IMR-90 (cell line): ENCODE measurements at regions not wholly inside any gene's neighbourhood (a gene's known extent, or its start where the extent isn't known, plus 50 kb on each side); places are given as distances from the start of the nearest gene placed in this dataset.

Experiments
- ATAC-seq: fragments of 200-7000 bp; cut with Tn5 transposase; 2 replicates; pipeline ENCODE4 v1.9.1; 2020; ENCODE audit warnings: low read depth, mild to moderate bottlenecking, moderate library complexity
- BruUV-seq: library from RNA; stranded (reverse); fragments of 400-500 nt; replicated peaks from 2 replicates; lab custom pipeline; 2021; lab: Mats Ljungman, UMichigan
- CTCF ChIA-PET: fragments of 300-600 bp; formaldehyde crosslinking; extraction: SDS; loops from one replicate; lab custom pipeline; 2021; ENCODE audit warnings: antibody characterized with exemption; lab: Yijun Ruan, JAX
- POLR2A ChIA-PET: fragments of 300-600 bp; sonication (Branson Sonifier 250); formaldehyde crosslinking; loops from one replicate; lab custom pipeline; 2022; ENCODE audit warnings: antibody characterized with exemption; ENCODE audit not compliant: unreplicated experiment; lab: Charles Lee
- DNase-seq: peaks from one replicate; pipeline ENCODE4 v3.0.0; 2013
- H2AFZ ChIP-seq: replicated peaks from 2 replicates; pipeline ENCODE3; 2013; ENCODE audit warnings: low read length, mild to moderate bottlenecking; ENCODE audit not compliant: poor library complexity
- H2AK5ac ChIP-seq: 2 replicates; pipeline ENCODE4 v1.6.1; 2013; ENCODE audit warnings: low read depth, low read length, inconsistent platforms
- H2AK9ac ChIP-seq: replicated peaks from 2 replicates; pipeline ENCODE3; 2013; ENCODE audit warnings: mild to moderate bottlenecking, low read depth, low read length, moderate library complexity; ENCODE audit not compliant: poor library complexity
- H2BK120ac ChIP-seq: 2 replicates; pipeline ENCODE4 v1.6.1; 2013; ENCODE audit warnings: low read depth, low read length, inconsistent platforms
- H2BK15ac ChIP-seq: 3 replicates; pipeline ENCODE4 v1.6.1; 2013; ENCODE audit warnings: low read depth, low read length, inconsistent platforms
- H2BK20ac ChIP-seq: 2 replicates; pipeline ENCODE4 v1.6.1; 2013; ENCODE audit warnings: low read depth, mild to moderate bottlenecking, inconsistent platforms, low read length, moderate library complexity
- H2BK5ac ChIP-seq: 2 replicates; pipeline ENCODE4 v1.6.1; 2013; ENCODE audit warnings: mild to moderate bottlenecking, low read depth, low read length, inconsistent platforms; ENCODE audit not compliant: poor library complexity, severe bottlenecking
- H3K14ac ChIP-seq: replicated peaks from 2 replicates; pipeline ENCODE4 v1.6.1; 2013; ENCODE audit warnings: low read depth, low read length, inconsistent platforms
- H3K18ac ChIP-seq: 2 replicates; pipeline ENCODE4 v1.6.1; 2013; ENCODE audit warnings: low read depth, low read length, control low read depth
- H3K23ac ChIP-seq: 2 replicates; pipeline ENCODE4 v1.6.1; 2013; ENCODE audit warnings: low read depth, low read length, inconsistent platforms
- H3K27ac ChIP-seq: 2 replicates; pipeline ENCODE4 v1.5.1; 2013; ENCODE audit warnings: mild to moderate bottlenecking, control low read depth, low read length; ENCODE audit not compliant: insufficient read depth
- H3K27me3 ChIP-seq: 2 replicates; pipeline ENCODE4 v1.6.1; 2013; ENCODE audit warnings: low read length; ENCODE audit not compliant: control insufficient read depth, insufficient read depth
- H3K36me3 ChIP-seq: 2 replicates; pipeline ENCODE4 v1.6.1; 2013; ENCODE audit warnings: low read length, mixed read lengths; ENCODE audit not compliant: control insufficient read depth, insufficient read depth
- H3K4ac ChIP-seq: 2 replicates; pipeline ENCODE4 v1.6.1; 2013; ENCODE audit warnings: low read depth, low read length, inconsistent platforms
- H3K4me1 ChIP-seq: 2 replicates; pipeline ENCODE4 v1.6.1; 2013; ENCODE audit warnings: low read length, mixed read lengths; ENCODE audit not compliant: control insufficient read depth, insufficient read depth
- H3K4me2 ChIP-seq: 2 replicates; pipeline ENCODE4 v1.6.1; 2013; ENCODE audit warnings: low read depth, mild to moderate bottlenecking, control low read depth, low read length, moderate library complexity
- H3K4me3 ChIP-seq: 2 replicates; pipeline ENCODE4 v1.5.1; 2013; ENCODE audit warnings: low read depth, mild to moderate bottlenecking, control low read depth, low read length, moderate library complexity; ENCODE audit not compliant: insufficient read depth
- H3K56ac ChIP-seq: 2 replicates; pipeline ENCODE4 v1.6.1; 2013; ENCODE audit warnings: low read length, inconsistent platforms; ENCODE audit not compliant: insufficient read depth; ENCODE audit errors: extremely low read depth
- H3K79me1 ChIP-seq, 2 experiments: 2 replicates each; pipeline ENCODE4 v1.6.1; 2013; ENCODE audit warnings: low read length in 2 of 2, inconsistent platforms in 1 of 2, low read depth in 1 of 2
- H3K9ac ChIP-seq: 2 replicates; pipeline ENCODE4 v1.6.1; 2013; ENCODE audit warnings: low read depth, low read length, control low read depth
- H3K9me1 ChIP-seq: 2 replicates; pipeline ENCODE4 v1.6.1; 2013; ENCODE audit warnings: low read length, inconsistent platforms; ENCODE audit not compliant: insufficient read depth
- H3K9me3 ChIP-seq: 2 replicates; pipeline ENCODE4 v1.6.1; 2013; ENCODE audit warnings: low read length; ENCODE audit not compliant: control insufficient read depth, insufficient read depth
- H4K20me1 ChIP-seq: 2 replicates; pipeline ENCODE4 v1.6.1; 2013; ENCODE audit warnings: low read length, inconsistent platforms; ENCODE audit not compliant: insufficient read depth
- H4K5ac ChIP-seq: 2 replicates; pipeline ENCODE4 v1.6.1; 2013; ENCODE audit warnings: mild to moderate bottlenecking, low read depth, low read length, control low read depth
- H4K8ac ChIP-seq, 2 experiments: 2 replicates each; pipeline ENCODE4 v1.6.1; 2013; ENCODE audit warnings: low read depth in 2 of 2, low read length in 2 of 2, control low read depth in 1 of 2, inconsistent platforms in 1 of 2
- H4K91ac ChIP-seq: 2 replicates; pipeline ENCODE4 v1.6.1; 2013; ENCODE audit warnings: low read depth, low read length, inconsistent platforms; ENCODE audit not compliant: insufficient read depth
- BHLHE40 ChIP-seq: fragments of 150-350 bp; IDR thresholded peaks from 2 replicates; pipeline ENCODE4 v1.6.1; 2016; ENCODE audit warnings: mild to moderate bottlenecking, low read depth, low read length
- CEBPB ChIP-seq: IDR thresholded peaks from 2 replicates; pipeline ENCODE4 v1.6.1; 2012; ENCODE audit warnings: low read depth, low read length, improper control_type of control experiment
- CHD1 ChIP-seq: IDR thresholded peaks from 2 replicates; pipeline ENCODE4 v1.6.1; 2012; ENCODE audit warnings: low read depth, low read length, improper control_type of control experiment
- CTCF ChIP-seq: conservative IDR thresholded peaks from 2 replicates; pipeline ENCODE4 v1.5.1; 2012; ENCODE audit warnings: mild to moderate bottlenecking, low read depth, low read length, improper control_type of control experiment
- ELK1 ChIP-seq: fragments of 150-350 bp; IDR thresholded peaks from 2 replicates; pipeline ENCODE4 v1.6.1; 2016; ENCODE audit warnings: low read depth, mild to moderate bottlenecking, low read length, moderate library complexity, borderline replicate concordance
- FOS ChIP-seq: fragments of 150-350 bp; IDR thresholded peaks from 2 replicates; pipeline ENCODE4 v1.6.1; 2016; ENCODE audit warnings: low read depth, low read length
- MAFK ChIP-seq: IDR thresholded peaks from 2 replicates; pipeline ENCODE4 v1.6.1; 2012; ENCODE audit warnings: low read depth, low read length, improper control_type of control experiment
- MAZ ChIP-seq: IDR thresholded peaks from 2 replicates; pipeline ENCODE4 v1.6.1; 2012; ENCODE audit warnings: low read depth, mild to moderate bottlenecking, low read length, improper control_type of control experiment, moderate library complexity, borderline replicate concordance
- MXI1 ChIP-seq: IDR thresholded peaks from 2 replicates; pipeline ENCODE4 v1.6.1; 2012; ENCODE audit warnings: low read depth, mild to moderate bottlenecking, low read length, moderate library complexity, borderline replicate concordance
- NFE2L2 ChIP-seq: fragments of 150-350 bp; IDR thresholded peaks from 2 replicates; pipeline ENCODE4 v1.6.1; 2016; ENCODE audit warnings: low read depth, mild to moderate bottlenecking, low read length
- POLR2A ChIP-seq: IDR thresholded peaks from 2 replicates; pipeline ENCODE4 v1.6.1; 2012; ENCODE audit warnings: mild to moderate bottlenecking, low read depth, low read length
- RCOR1 ChIP-seq: IDR thresholded peaks from 2 replicates; pipeline ENCODE4 v1.6.1; 2012; ENCODE audit warnings: mild to moderate bottlenecking, low read length, improper control_type of control experiment; ENCODE audit not compliant: insufficient replicate concordance
- RFX5 ChIP-seq: IDR thresholded peaks from 2 replicates; pipeline ENCODE4 v1.8.0; 2012; ENCODE audit warnings: low read depth, mild to moderate bottlenecking, low read length, moderate library complexity
- SMC3 ChIP-seq: fragments of 150-350 bp; IDR thresholded peaks from 2 replicates; pipeline ENCODE4 v1.6.1; 2016; ENCODE audit warnings: low read depth, mild to moderate bottlenecking, antibody characterized with exemption, low read length, moderate library complexity
- USF2 ChIP-seq: fragments of 150-350 bp; IDR thresholded peaks from 2 replicates; pipeline ENCODE4 v1.6.1; 2017; ENCODE audit warnings: mild to moderate bottlenecking, antibody characterized with exemption, low read length, low read depth
- WGBS, 2 experiments: methylation state at CpG; one replicate each; pipeline versions ENCODE4 v1.1.5 to v1.1.7; 2013; ENCODE audit warnings: missing lambda C conversion rate in 2 of 2; ENCODE audit not compliant: insufficient read length in 1 of 2; ENCODE audit errors: extremely low coverage in 2 of 2; 5-methylcytosine and 5-hydroxymethylcytosine counted together
- dilution Hi-C: fragments of 300-500 bp; cut with HindIII; formaldehyde crosslinking; loops from one replicate; pipeline ENCODE4 v1.14.3; 2018; ENCODE audit warnings: low sequenced_read_pairs; ENCODE audit not compliant: unreplicated experiment
- in situ Hi-C: fragments of 300-500 bp; cut with MboI; formaldehyde crosslinking; loops from 3 replicates; pipeline ENCODE4 v1.14.3; 2019; ENCODE audit warnings: low sequenced_read_pairs, inconsistent platforms, mixed read lengths
- intact Hi-C: fragments of 100-400 bp; cut with micrococcal nuclease; formaldehyde crosslinking; loops from 2 replicates; pipeline ENCODE4 v1.10.0; 2022

- H3K4me3 ChIP-seq = no peak overlapping the region
- no peaks in the 10 kb centered on the region for H4K20me1 ChIP-seq
- intact Hi-C loops (no loop called here), in situ Hi-C loops (no loop called here), dilution Hi-C loops (no loop called here)
- no TSS peak for BruUV-seq
- H3K23ac ChIP-seq = no peak overlapping the region
- H4K5ac ChIP-seq = no peak overlapping the region
- H2AFZ ChIP-seq = no peak overlapping the region
- no CpG with 5 or more reads among the region's 4 CpGs for WGBS, 2 experiments
- no peak for DNase-seq
- no peak overlapping the region for H3K18ac ChIP-seq
- no peaks in the 10 kb centered on the region for H3K79me1 ChIP-seq
- H3K4ac ChIP-seq = no peak overlapping the region
- no peak for ATAC-seq
- H4K8ac ChIP-seq = no peak overlapping the region
- H3K27ac ChIP-seq = no peak overlapping the region
- no peak overlapping the region for H2BK15ac ChIP-seq
- H2BK5ac ChIP-seq = no peak overlapping the region
- H3K27me3 ChIP-seq = no peaks in the 10 kb centered on the region
- no peaks in the 10 kb centered on the region for H3K36me3 ChIP-seq
- H3K56ac ChIP-seq = no peak overlapping the region
- H3K9me1 ChIP-seq = no peaks in the 10 kb centered on the region
- H2AK5ac ChIP-seq = no peak overlapping the region
- H3K9ac ChIP-seq = no peak overlapping the region
- TF ChIP-seq RFX5 (no peak), POLR2A (no peak), MAFK (no peak), NFE2L2 (no peak), MXI1 (no peak), ELK1 (no peak), CEBPB (no peak), CHD1 (no peak), FOS (no peak), RCOR1 (no peak), SMC3 (no peak), CTCF (no peak), MAZ (no peak), USF2 (no peak), BHLHE40 (no peak)
- H4K91ac ChIP-seq = no peak overlapping the region
- no peak overlapping the region for H2BK20ac ChIP-seq
- H3K9me3 ChIP-seq = no peaks in the 10 kb centered on the region
- H2BK120ac ChIP-seq = no peak overlapping the region
- POLR2A ChIA-PET = no interaction called here
- CTCF ChIA-PET = no interaction called here
- H2AK9ac ChIP-seq = no peak overlapping the region
- H3K4me1 ChIP-seq = no peaks in the 10 kb centered on the region
- no peak overlapping the region for H3K4me2 ChIP-seq
- no peak overlapping the region for H3K14ac ChIP-seq
These were observed 200.8 kb downstream of the DIRAS2 start for GRCh38 chr9:90441814-90442213.
